Neural progenitor cell (in vitro differentiated cells): ENCODE measurements at regions not wholly inside any gene's neighbourhood (a gene's known extent, or its start where the extent isn't known, plus 50 kb on each side); places are given as distances from the start of the nearest gene placed in this dataset.
A peak's percentile ranks its signal among the peaks of the same experiment; 100 is the strongest.

Experiments
- DNase-seq: peaks from one replicate; pipeline ENCODE4 v3.0.0-alpha.2; 2016; ENCODE audit warnings: low spot score
- H2AFZ ChIP-seq: fragments of 200-600 bp; sonication (generic); replicated peaks from 2 replicates; pipeline ENCODE4 v1.6.1; 2016; ENCODE audit warnings: antibody characterized with exemption
- H3F3A ChIP-seq: fragments of 200-600 bp; sonication (generic); 2 replicates; pipeline ENCODE4 v1.6.1; 2016; ENCODE audit warnings: antibody characterized with exemption, low read depth
- H3K27ac ChIP-seq: fragments of 200-600 bp; sonication (generic); 2 replicates; pipeline ENCODE4 v1.5.1; 2016; ENCODE audit warnings: mild to moderate bottlenecking
- H3K27me3 ChIP-seq: fragments of 200-600 bp; sonication (generic); 2 replicates; pipeline ENCODE4 v1.6.1; 2016; ENCODE audit warnings: mild to moderate bottlenecking, moderate library complexity
- H3K36me3 ChIP-seq: fragments of 200-600 bp; sonication (generic); 2 replicates; pipeline ENCODE4 v1.5.1; 2016
- H3K4me1 ChIP-seq: fragments of 200-600 bp; sonication (generic); 2 replicates; pipeline ENCODE4 v1.6.1; 2016; ENCODE audit warnings: mixed run types
- H3K4me2 ChIP-seq: fragments of 200-600 bp; sonication (generic); 2 replicates; pipeline ENCODE4 v1.6.1; 2016
- H3K4me3 ChIP-seq: fragments of 200-600 bp; sonication (generic); 2 replicates; pipeline ENCODE4 v1.5.1; 2016
- H3K79me2 ChIP-seq: fragments of 200-600 bp; sonication (generic); 2 replicates; pipeline ENCODE4 v1.6.1; 2016; ENCODE audit warnings: low read depth
- H3K9ac ChIP-seq: fragments of 200-600 bp; sonication (generic); 2 replicates; pipeline ENCODE4 v1.6.1; 2016
- H3K9me3 ChIP-seq: fragments of 200-600 bp; sonication (generic); 2 replicates; pipeline ENCODE4 v1.5.1; 2016; ENCODE audit warnings: low read depth
- H4K20me1 ChIP-seq: fragments of 200-600 bp; sonication (generic); 2 replicates; pipeline ENCODE4 v1.6.1; 2016; ENCODE audit warnings: low read depth
- H3K27ac Mint-ChIP-seq: 3 replicates; pipeline ENCODE4 v1.8.0; 2021; ENCODE audit warnings: mixed read lengths
- H3K27me3 Mint-ChIP-seq: 2 replicates; pipeline ENCODE4 v1.8.0; 2022; ENCODE audit warnings: low read depth, mild to moderate bottlenecking, inconsistent platforms, moderate library complexity, mixed read lengths; ENCODE audit not compliant: insufficient read depth
- H3K36me3 Mint-ChIP-seq: 3 replicates; pipeline ENCODE4 v1.8.0; 2021; ENCODE audit warnings: mixed read lengths
- H3K4me1 Mint-ChIP-seq: 3 replicates; pipeline ENCODE4 v1.8.0; 2021; ENCODE audit warnings: mixed read lengths
- H3K4me3 Mint-ChIP-seq: 3 replicates; pipeline ENCODE4 v1.8.0; 2021; ENCODE audit warnings: mild to moderate bottlenecking, moderate library complexity, mixed read lengths
- H3K9me3 Mint-ChIP-seq: 3 replicates; pipeline ENCODE4 v1.8.0; 2020; ENCODE audit warnings: mixed read lengths
- EZH2 ChIP-seq: fragments of 200-600 bp; sonication (generic); IDR thresholded peaks from 2 replicates; pipeline ENCODE4 v1.6.1; 2017; ENCODE audit warnings: antibody characterized with exemption, mild to moderate bottlenecking, moderate library complexity
- EZH2phosphoT487 ChIP-seq: fragments of 200-600 bp; sonication (generic); IDR thresholded peaks from 2 replicates; pipeline ENCODE4 v1.6.1; 2017; ENCODE audit warnings: antibody characterized with exemption
- TF ChIP-seq, protein P1 (sequence below): fragments of 200-600 bp; sonication (generic); IDR thresholded peaks from 2 replicates; pipeline ENCODE4 v1.5.1; 2017; ENCODE audit warnings: antibody characterized with exemption, mild to moderate bottlenecking

DNA sequence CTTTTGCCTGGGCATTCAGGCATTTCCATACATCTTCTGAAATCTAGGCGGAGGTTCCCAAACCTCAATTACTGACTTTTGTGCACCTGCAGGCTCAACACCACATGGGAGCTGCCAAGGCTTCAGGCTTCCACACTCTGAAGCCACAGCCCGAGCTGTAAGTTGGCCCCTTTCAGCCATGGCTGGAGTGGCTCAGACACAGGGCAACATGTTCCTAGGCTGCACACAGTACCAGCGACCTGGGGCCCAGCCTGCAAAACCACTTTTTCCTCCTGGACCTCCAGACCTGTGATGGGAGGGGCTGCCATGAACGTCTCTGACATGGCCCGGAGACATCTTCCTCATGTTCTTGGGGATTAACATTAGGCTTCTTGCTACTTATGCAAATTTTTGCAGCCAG is 1558.2 kb upstream of the PCDH20 start:
- Mint-ChIP-seq H3K27ac (no peak overlapping the region), H3K4me3 (no peak overlapping the region), H3K9me3 (peaks cover 5% of the 10 kb centered on the region), H3K4me1 (no peaks in the 10 kb centered on the region), H3K27me3 (no peaks in the 10 kb centered on the region), H3K36me3 (no peaks in the 10 kb centered on the region)
- no peak overlapping the region for H3K27ac ChIP-seq
- H3K27me3 ChIP-seq = no peaks in the 10 kb centered on the region
- H3F3A ChIP-seq = no peaks in the 10 kb centered on the region
- no peaks in the 10 kb centered on the region for H3K9me3 ChIP-seq
- no peak overlapping the region for H3K9ac ChIP-seq
- H3K4me1 ChIP-seq = no peaks in the 10 kb centered on the region
- no peaks in the 10 kb centered on the region for H3K36me3 ChIP-seq
- no peaks in the 10 kb centered on the region for H4K20me1 ChIP-seq
- no peak overlapping the region for H3K4me3 ChIP-seq
- TF ChIP-seq EZH2 (no peak), EZH2phosphoT487 (no peak)
- TF ChIP-seq, protein P1, sequence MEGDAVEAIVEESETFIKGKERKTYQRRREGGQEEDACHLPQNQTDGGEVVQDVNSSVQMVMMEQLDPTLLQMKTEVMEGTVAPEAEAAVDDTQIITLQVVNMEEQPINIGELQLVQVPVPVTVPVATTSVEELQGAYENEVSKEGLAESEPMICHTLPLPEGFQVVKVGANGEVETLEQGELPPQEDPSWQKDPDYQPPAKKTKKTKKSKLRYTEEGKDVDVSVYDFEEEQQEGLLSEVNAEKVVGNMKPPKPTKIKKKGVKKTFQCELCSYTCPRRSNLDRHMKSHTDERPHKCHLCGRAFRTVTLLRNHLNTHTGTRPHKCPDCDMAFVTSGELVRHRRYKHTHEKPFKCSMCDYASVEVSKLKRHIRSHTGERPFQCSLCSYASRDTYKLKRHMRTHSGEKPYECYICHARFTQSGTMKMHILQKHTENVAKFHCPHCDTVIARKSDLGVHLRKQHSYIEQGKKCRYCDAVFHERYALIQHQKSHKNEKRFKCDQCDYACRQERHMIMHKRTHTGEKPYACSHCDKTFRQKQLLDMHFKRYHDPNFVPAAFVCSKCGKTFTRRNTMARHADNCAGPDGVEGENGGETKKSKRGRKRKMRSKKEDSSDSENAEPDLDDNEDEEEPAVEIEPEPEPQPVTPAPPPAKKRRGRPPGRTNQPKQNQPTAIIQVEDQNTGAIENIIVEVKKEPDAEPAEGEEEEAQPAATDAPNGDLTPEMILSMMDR = no peak
- no peak overlapping the region for H2AFZ ChIP-seq
- no peaks in the 10 kb centered on the region for H3K79me2 ChIP-seq
- no peak for DNase-seq
- no peak overlapping the region for H3K4me2 ChIP-seq

DNA sequence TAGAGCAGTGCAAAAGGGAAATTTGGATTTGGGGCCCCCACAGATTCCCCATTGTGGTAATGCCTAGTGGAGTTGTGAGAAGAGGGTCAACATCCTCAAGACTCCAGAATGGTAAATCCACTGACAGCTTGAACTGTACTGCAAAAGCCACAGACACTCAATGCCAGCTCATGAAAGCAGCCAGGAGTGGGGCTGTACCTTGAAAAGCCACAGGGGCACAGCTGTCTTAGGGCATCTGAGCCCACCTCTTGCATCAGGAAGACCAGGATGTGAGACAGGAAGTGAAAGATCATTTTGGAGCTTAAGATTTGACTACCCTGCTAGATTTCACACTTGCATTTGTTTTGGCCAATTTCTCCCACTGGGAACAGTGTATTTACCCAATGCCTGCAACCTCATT is 1548.9 kb upstream of the PCDH20 start:
- H3K9me3 ChIP-seq = no peaks in the 10 kb centered on the region
- no peaks in the 10 kb centered on the region for H3F3A ChIP-seq
- no peak overlapping the region for H3K27ac ChIP-seq
- no peak overlapping the region for H3K4me3 ChIP-seq
- H3K36me3 Mint-ChIP-seq = no peaks in the 10 kb centered on the region
- no peak overlapping the region for H3K27ac Mint-ChIP-seq
- no peaks in the 10 kb centered on the region for H3K27me3 ChIP-seq
- H4K20me1 ChIP-seq = no peaks in the 10 kb centered on the region
- no peaks in the 10 kb centered on the region for H3K4me1 Mint-ChIP-seq
- H2AFZ ChIP-seq = no peak overlapping the region
- no peak overlapping the region for H3K9ac ChIP-seq
- no peak overlapping the region for H3K4me3 Mint-ChIP-seq
- TF ChIP-seq EZH2 = no peak
- TF ChIP-seq EZH2phosphoT487 = no peak
- TF ChIP-seq, protein P1 = no peak
- no peaks in the 10 kb centered on the region for H3K36me3 ChIP-seq
- H3K4me1 ChIP-seq = peaks cover 5% of the 10 kb centered on the region
- peaks cover 2% of the 10 kb centered on the region for H3K9me3 Mint-ChIP-seq
- no peaks in the 10 kb centered on the region for H3K79me2 ChIP-seq
- no peak overlapping the region for H3K4me2 ChIP-seq
- no peak for DNase-seq
- no peaks in the 10 kb centered on the region for H3K27me3 Mint-ChIP-seq

DNA sequence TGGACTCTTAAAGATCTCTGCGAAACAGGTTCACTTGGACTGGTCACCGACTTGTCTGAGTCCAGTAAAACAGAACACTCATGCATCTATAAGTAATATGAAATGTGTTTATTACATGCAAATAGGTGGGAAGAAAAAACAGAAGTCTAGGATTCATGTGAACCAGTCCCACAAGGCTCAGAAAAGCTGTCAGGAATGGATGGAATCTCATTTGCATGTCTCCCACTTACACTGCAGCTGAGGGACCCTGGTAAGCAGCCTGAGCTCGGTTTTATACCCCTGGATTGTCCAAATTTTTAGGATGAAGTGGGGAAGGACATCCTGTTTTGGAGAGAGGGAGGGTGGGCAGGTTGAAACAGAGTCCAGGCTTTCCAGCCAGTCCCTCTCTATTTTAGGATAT is 1545.1 kb upstream of the PCDH20 start:
- Mint-ChIP-seq H3K4me1 (no peaks in the 10 kb centered on the region), H3K36me3 (no peaks in the 10 kb centered on the region), H3K27me3 (no peaks in the 10 kb centered on the region), H3K4me3 (no peak overlapping the region), H3K27ac (no peak overlapping the region), H3K9me3 (peaks cover 2% of the 10 kb centered on the region)
- no peaks in the 10 kb centered on the region for H3K36me3 ChIP-seq
- no peak overlapping the region for H3K9ac ChIP-seq
- no peak for TF ChIP-seq EZH2
- TF ChIP-seq, protein P1 = no peak
- TF ChIP-seq EZH2phosphoT487 = no peak
- no peak overlapping the region for H3K4me3 ChIP-seq
- DNase-seq = peak; percentile 35
- H3K4me2 ChIP-seq = no peak overlapping the region
- peaks cover 5% of the 10 kb centered on the region for H3K4me1 ChIP-seq
- no peaks in the 10 kb centered on the region for H3K27me3 ChIP-seq
- H3F3A ChIP-seq = no peaks in the 10 kb centered on the region
- no peaks in the 10 kb centered on the region for H3K79me2 ChIP-seq
- no peaks in the 10 kb centered on the region for H4K20me1 ChIP-seq
- no peaks in the 10 kb centered on the region for H3K9me3 ChIP-seq
- no peak overlapping the region for H3K27ac ChIP-seq
- peak overlapping the region; percentile 36 for H2AFZ ChIP-seq
